Loucy (cell line): ENCODE measurements at regions not wholly inside any gene's neighbourhood (a gene's known extent, or its start where the extent isn't known, plus 50 kb on each side); places are given as distances from the start of the nearest gene placed in this dataset.

Experiments used
- CTCF ChIP-seq: fragments of 200-600 bp; sonication (generic); conservative IDR thresholded peaks from 2 replicates; pipeline ENCODE4 v1.5.1; 2014; ENCODE audit warnings: mild to moderate bottlenecking, antibody characterized with exemption, low read length
- EZH2phosphoT487 ChIP-seq: fragments of 200-600 bp; IDR thresholded peaks from 2 replicates; pipeline ENCODE4 v1.6.1; 2018; ENCODE audit warnings: antibody characterized with exemption, mild to moderate bottlenecking, moderate library complexity, borderline replicate concordance

GRCh38 chr15:39192979-39193560 is 387.8 kb upstream of the THBS1 start:
- no peak for TF ChIP-seq CTCF
- TF ChIP-seq EZH2phosphoT487: no peak
